ENCODE measurements at regions not wholly inside any gene's neighbourhood (a gene's known extent, or its start where the extent isn't known, plus 50 kb on each side); places are given as distances from the start of the nearest gene placed in this dataset.
"Not testable (repeated sequence)": the region's sequence is repeated elsewhere in the genome, so short reads cannot be mapped to it uniquely, and the experiment has no call there.

GRCh38 chr6:67880939-67881705 is 754.0 kb upstream of the ADGRB3 start:
- no peak overlapping the region for H3K4me3 ChIP-seq (ENCODE audit: low read depth, low read length)
- no peak for TF ChIP-seq CTCF (IDR thresholded peaks at IDR 0.05; ENCODE audit: control insufficient read depth, extremely low read depth, insufficient read depth)
- DNase-seq (ENCODE audit: low read depth) = no peak

- H3K4me3 ChIP-seq (ENCODE audit: low read depth, low read length); DNase-seq (ENCODE audit: low read depth): not testable (repeated sequence)
These were observed 754.7 kb upstream of the ADGRB3 start for GRCh38 chr6:67880343-67880742.

GRCh38 chr6:67879928-67880327 is 755.2 kb upstream of the ADGRB3 start:
- H3K4me3 ChIP-seq (ENCODE audit: low read depth, low read length); DNase-seq (ENCODE audit: low read depth): not testable (repeated sequence)

GRCh38 chr6:67879105-67879904 is 755.8 kb upstream of the ADGRB3 start:
- not testable (repeated sequence) for DNase-seq (ENCODE audit: low read depth)

GRCh38 chr6:67878216-67878615 is 756.9 kb upstream of the ADGRB3 start:
- H3K4me3 ChIP-seq (ENCODE audit: low read depth, low read length); DNase-seq (ENCODE audit: low read depth): not testable (repeated sequence)

More at GRCh38 chr6:67879105-67879904, 755.8 kb upstream of the ADGRB3 start:
- H3K4me3 ChIP-seq (ENCODE audit: low read depth, low read length) = not testable (repeated sequence)

- no peak for DNase-seq (ENCODE audit: low read depth)
- no peak overlapping the region for H3K4me3 ChIP-seq (ENCODE audit: low read depth, low read length)
- TF ChIP-seq CTCF (IDR thresholded peaks at IDR 0.05; ENCODE audit: control insufficient read depth, extremely low read depth, insufficient read depth) = no peak
These were observed 757.8 kb upstream of the ADGRB3 start for GRCh38 chr6:67877288-67877687.

GRCh38 chr6:67875877-67876383 is 759.2 kb upstream of the ADGRB3 start:
- TF ChIP-seq CTCF (IDR thresholded peaks at IDR 0.05; ENCODE audit: control insufficient read depth, extremely low read depth, insufficient read depth) = no peak
- no peak overlapping the region for H3K4me3 ChIP-seq (ENCODE audit: low read depth, low read length)
- no peak for DNase-seq (ENCODE audit: low read depth)

GRCh38 chr6:67870321-67870720 is 764.8 kb upstream of the ADGRB3 start:
- H3K4me3 ChIP-seq (ENCODE audit: low read depth, low read length) = no peak overlapping the region
- TF ChIP-seq CTCF (IDR thresholded peaks at IDR 0.05; ENCODE audit: control insufficient read depth, extremely low read depth, insufficient read depth) = no peak
- DNase-seq (ENCODE audit: low read depth) = no peak

- peak; percentile 94 for DNase-seq (ENCODE audit: low read depth)
- TF ChIP-seq CTCF (IDR thresholded peaks at IDR 0.05; ENCODE audit: control insufficient read depth, extremely low read depth, insufficient read depth) = no peak
- no peak overlapping the region for H3K4me3 ChIP-seq (ENCODE audit: low read depth, low read length)
These were observed 771.7 kb upstream of the ADGRB3 start for GRCh38 chr6:67863346-67863745.

Data from LNCaP clone FGC (cell line).